Left ventricle myocardium inferior (tissue), 1 donor: ENCODE measurements at regions not wholly inside any gene's neighbourhood (a gene's known extent, or its start where the extent isn't known, plus 50 kb on each side); places are given as distances from the start of the nearest gene placed in this dataset.
"Not testable (repeated sequence)": the region's sequence is repeated elsewhere in the genome, so short reads cannot be mapped to it uniquely, and the experiment has no call there.

Experiments
- DNase-seq: peaks from one replicate; pipeline ENCODE4 v3.0.0-alpha.2; 2020
- H3K27ac ChIP-seq: fragments of 200-600 bp; replicated peaks from 2 replicates; pipeline ENCODE4 v1.8.0; 2021
- H3K27me3 ChIP-seq: fragments of 200-600 bp; 2 replicates; pipeline ENCODE4 v1.8.0; 2021; ENCODE audit warnings: low read depth
- H3K36me3 ChIP-seq: fragments of 200-600 bp; 2 replicates; pipeline ENCODE4 v1.8.0; 2021
- H3K4me1 ChIP-seq: fragments of 200-600 bp; 2 replicates; pipeline ENCODE4 v1.8.0; 2021
- H3K4me3 ChIP-seq: fragments of 200-600 bp; 2 replicates; pipeline ENCODE4 v1.8.0; 2021; ENCODE audit warnings: mild to moderate bottlenecking, moderate library complexity
- H3K9me3 ChIP-seq: fragments of 200-600 bp; replicated peaks from 2 replicates; pipeline ENCODE4 v1.8.0; 2021
- intact Hi-C: fragments of 100-400 bp; cut with micrococcal nuclease; formaldehyde crosslinking; loops from one replicate; pipeline ENCODE4 v1.11.0; 2022
- TF ChIP-seq, protein P1 (sequence below): fragments of 200-600 bp; IDR thresholded peaks from 2 replicates; pipeline ENCODE4 v1.8.0; 2021; ENCODE audit warnings: antibody characterized with exemption, mild to moderate bottlenecking, borderline replicate concordance
- donor health status: DM: no; HTN: yes; CAD: no; lungs with severe emphysema.

DNA sequence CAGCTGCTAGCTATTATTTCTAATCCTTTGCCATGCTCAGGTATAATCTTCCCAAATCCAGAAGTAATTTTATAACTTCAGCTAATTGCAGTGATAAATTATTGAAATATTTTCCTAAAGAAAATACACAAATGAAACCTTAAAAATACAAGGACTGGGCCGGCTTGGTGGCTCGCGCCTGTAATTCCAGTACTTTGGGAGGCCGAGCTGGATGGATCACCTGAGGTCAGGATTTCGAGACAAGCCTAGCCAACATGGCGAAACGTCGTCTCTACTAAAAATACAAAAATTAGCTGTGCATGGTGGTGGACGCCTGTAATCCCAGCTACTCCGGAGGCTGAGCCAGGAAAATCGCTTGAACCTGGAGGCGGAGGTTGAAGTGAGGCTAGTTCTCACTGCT is 609.2 kb upstream of the POTED start:
- H3K4me3 ChIP-seq, H3K36me3 ChIP-seq, H3K27ac ChIP-seq, DNase-seq, H3K4me1 ChIP-seq, intact Hi-C loops, H3K27me3 ChIP-seq: not testable (repeated sequence)
- H3K9me3 ChIP-seq, result peaks cover 24% of the 10 kb centered on the region

DNA sequence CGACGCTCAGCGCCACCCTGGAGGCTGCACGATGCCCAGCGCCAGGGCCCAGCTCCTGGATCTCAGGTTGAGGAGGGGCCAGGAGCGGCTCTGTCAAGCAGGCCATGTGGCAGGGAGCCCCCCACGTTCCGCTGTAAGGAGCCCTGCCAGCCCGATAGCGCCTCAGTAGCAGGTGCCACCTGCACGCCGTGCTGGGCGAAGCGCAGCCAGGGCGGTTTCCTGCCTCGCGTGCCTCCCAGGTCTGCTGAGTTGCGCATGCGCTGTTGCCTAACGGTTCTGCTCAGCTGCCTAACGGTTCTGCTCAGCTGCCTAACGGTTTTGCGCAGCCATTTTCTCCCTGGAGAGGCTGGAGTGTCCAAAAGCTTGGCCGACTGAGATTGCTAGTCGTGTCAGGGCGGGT is 571.9 kb upstream of the POTED start:
- H3K4me3 ChIP-seq, H3K4me1 ChIP-seq, H3K27me3 ChIP-seq, intact Hi-C loops, DNase-seq, H3K36me3 ChIP-seq, H3K27ac ChIP-seq: not testable (repeated sequence)
- H3K9me3 ChIP-seq, result peaks cover 14% of the 10 kb centered on the region

DNA sequence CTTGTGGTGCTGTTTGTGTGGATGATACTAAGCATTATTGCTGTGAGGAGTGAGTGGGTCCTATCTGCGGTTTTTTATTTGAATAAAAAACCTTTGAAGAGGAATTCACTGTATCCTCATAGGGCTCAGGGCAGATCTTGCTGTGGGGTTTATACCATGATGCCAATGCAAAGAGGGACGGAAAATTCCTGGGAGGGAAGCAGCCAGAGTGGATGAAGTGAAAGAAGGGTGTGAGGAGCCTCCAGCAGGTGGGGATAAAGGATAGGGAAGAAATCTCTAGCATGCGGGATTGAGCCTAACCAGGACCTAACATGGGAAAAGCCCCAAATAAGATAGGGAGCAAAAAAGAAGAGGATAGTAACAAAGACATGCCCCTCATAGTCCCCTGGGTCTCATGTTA is 556.8 kb upstream of the POTED start:
- intact Hi-C loops, DNase-seq, H3K9me3 ChIP-seq, H3K36me3 ChIP-seq, H3K27ac ChIP-seq, H3K27me3 ChIP-seq, H3K4me3 ChIP-seq, H3K4me1 ChIP-seq: not testable (repeated sequence)
- TF ChIP-seq, protein P1, sequence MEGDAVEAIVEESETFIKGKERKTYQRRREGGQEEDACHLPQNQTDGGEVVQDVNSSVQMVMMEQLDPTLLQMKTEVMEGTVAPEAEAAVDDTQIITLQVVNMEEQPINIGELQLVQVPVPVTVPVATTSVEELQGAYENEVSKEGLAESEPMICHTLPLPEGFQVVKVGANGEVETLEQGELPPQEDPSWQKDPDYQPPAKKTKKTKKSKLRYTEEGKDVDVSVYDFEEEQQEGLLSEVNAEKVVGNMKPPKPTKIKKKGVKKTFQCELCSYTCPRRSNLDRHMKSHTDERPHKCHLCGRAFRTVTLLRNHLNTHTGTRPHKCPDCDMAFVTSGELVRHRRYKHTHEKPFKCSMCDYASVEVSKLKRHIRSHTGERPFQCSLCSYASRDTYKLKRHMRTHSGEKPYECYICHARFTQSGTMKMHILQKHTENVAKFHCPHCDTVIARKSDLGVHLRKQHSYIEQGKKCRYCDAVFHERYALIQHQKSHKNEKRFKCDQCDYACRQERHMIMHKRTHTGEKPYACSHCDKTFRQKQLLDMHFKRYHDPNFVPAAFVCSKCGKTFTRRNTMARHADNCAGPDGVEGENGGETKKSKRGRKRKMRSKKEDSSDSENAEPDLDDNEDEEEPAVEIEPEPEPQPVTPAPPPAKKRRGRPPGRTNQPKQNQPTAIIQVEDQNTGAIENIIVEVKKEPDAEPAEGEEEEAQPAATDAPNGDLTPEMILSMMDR, result peak; percentile 19
